Skin of body (tissue), 1 donor: ENCODE measurements at regions not wholly inside any gene's neighbourhood (a gene's known extent, or its start where the extent isn't known, plus 50 kb on each side); places are given as distances from the start of the nearest gene placed in this dataset.
"Not testable (repeated sequence)": the region's sequence is repeated elsewhere in the genome, so short reads cannot be mapped to it uniquely, and the experiment has no call there.

Experiments used
- DNase-seq: peaks from one replicate; lab custom pipeline; 2025; lab: John Stamatoyannopoulos, UW

- no peak for DNase-seq
These were observed 1016.1 kb upstream of the PCDH7 start for GRCh38 chr4:29704059-29704458.

GRCh38 chr4:29708473-29708872 is 1011.7 kb upstream of the PCDH7 start:
- DNase-seq, result no peak

- no peak for DNase-seq
These were observed 1009.6 kb upstream of the PCDH7 start for GRCh38 chr4:29710519-29710918.

- no peak for DNase-seq
These were observed 1008.9 kb upstream of the PCDH7 start for GRCh38 chr4:29711226-29711625.

GRCh38 chr4:29717287-29718057 is 1002.7 kb upstream of the PCDH7 start:
- DNase-seq, result peak; percentile 41

GRCh38 chr4:29718136-29718535 is 1002.0 kb upstream of the PCDH7 start:
- no peak for DNase-seq

GRCh38 chr4:29722253-29722652 is 997.9 kb upstream of the PCDH7 start:
- no peak for DNase-seq

GRCh38 chr4:29726938-29727337 is 993.2 kb upstream of the PCDH7 start:
- no peak for DNase-seq

GRCh38 chr4:29734343-29735213 is 985.6 kb upstream of the PCDH7 start:
- peak; percentile 92 for DNase-seq

- no peak for DNase-seq
These were observed 963.2 kb upstream of the PCDH7 start for GRCh38 chr4:29756966-29757365.

GRCh38 chr4:29762151-29762550 is 958.0 kb upstream of the PCDH7 start:
- DNase-seq, result no peak

GRCh38 chr4:29770627-29771026 is 949.5 kb upstream of the PCDH7 start:
- DNase-seq, result no peak

GRCh38 chr4:29788123-29788522 is 932.0 kb upstream of the PCDH7 start:
- not testable (repeated sequence) for DNase-seq

- DNase-seq, result no peak
These were observed 914.9 kb upstream of the PCDH7 start for GRCh38 chr4:29805245-29805644.

GRCh38 chr4:29805916-29806480 is 914.2 kb upstream of the PCDH7 start:
- no peak for DNase-seq

GRCh38 chr4:29817961-29818360 is 902.2 kb upstream of the PCDH7 start:
- no peak for DNase-seq

GRCh38 chr4:29829067-29829466 is 891.1 kb upstream of the PCDH7 start:
- DNase-seq, result no peak

GRCh38 chr4:29852537-29852936 is 867.6 kb upstream of the PCDH7 start:
- DNase-seq, result no peak

- no peak for DNase-seq
These were observed 866.3 kb upstream of the PCDH7 start for GRCh38 chr4:29853833-29854232.

GRCh38 chr4:29861307-29861706 is 858.9 kb upstream of the PCDH7 start:
- DNase-seq, result no peak

GRCh38 chr4:29867412-29867811 is 852.8 kb upstream of the PCDH7 start:
- no peak for DNase-seq

GRCh38 chr4:29900336-29900735 is 819.8 kb upstream of the PCDH7 start:
- no peak for DNase-seq
